GM18498 (cell line): ENCODE measurements at regions not wholly inside any gene's neighbourhood (a gene's known extent, or its start where the extent isn't known, plus 50 kb on each side); places are given as distances from the start of the nearest gene placed in this dataset.
"Not testable (repeated sequence)": the region's sequence is repeated elsewhere in the genome, so short reads cannot be mapped to it uniquely, and the experiment has no call there.

Source experiments
- ATAC-seq: cut with Tn5 transposase; IDR thresholded peaks from one replicate; pipeline ENCODE4 v1.9.1; 2021; ENCODE audit warnings: mild to moderate bottlenecking, moderate library complexity; ENCODE audit not compliant: unreplicated experiment

GRCh38 chr9:39663020-39663419, 307.6 kb downstream of the SPATA31A1 start:
- not testable (repeated sequence) for ATAC-seq

- ATAC-seq, result peak; percentile 91
Observed at GRCh38 chr9:39663713-39664112, 308.2 kb downstream of the SPATA31A1 start.

GRCh38 chr9:39665020-39665419, 309.6 kb downstream of the SPATA31A1 start:
- ATAC-seq, result not testable (repeated sequence)

DNA sequence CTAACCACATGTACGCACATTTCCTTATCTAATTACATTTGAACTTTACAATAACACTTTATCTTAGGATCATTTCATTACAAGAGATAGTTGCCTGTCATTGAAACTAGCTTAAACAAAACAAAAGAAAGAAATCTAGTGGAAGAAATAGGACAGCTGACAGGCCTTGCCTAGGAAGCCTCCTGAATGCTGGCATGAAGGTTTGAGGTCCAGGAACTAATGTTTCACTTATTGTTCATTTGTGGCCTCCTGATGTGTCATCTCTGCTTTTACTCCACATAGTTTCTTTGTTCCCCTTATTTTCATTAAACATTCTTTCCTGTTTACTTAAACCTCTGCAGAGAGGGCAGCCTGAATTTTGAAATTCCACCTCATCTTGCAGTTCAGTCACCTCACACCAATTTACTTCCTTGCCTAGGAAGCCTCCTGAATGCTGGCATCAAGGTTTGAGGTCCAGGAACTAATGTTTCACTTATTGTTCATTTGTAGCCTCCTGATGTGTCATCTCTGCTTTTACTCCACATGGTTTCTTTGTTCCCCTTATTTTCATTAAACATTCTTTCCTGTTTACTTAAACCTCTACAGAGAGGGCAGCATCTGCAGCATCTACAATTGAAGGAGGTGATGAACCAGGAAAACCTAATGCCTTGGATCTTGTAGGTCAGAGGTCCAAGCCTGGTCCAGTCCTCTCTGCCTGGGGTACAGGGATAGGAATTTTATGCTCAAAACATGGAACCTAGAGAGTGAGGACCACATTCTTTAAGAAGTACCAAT, 319.2 kb downstream of the SPATA31A1 start:
- ATAC-seq, result not testable (repeated sequence)

GRCh38 chr9:39675211-39675553, 319.7 kb downstream of the SPATA31A1 start:
- ATAC-seq, result not testable (repeated sequence)

DNA sequence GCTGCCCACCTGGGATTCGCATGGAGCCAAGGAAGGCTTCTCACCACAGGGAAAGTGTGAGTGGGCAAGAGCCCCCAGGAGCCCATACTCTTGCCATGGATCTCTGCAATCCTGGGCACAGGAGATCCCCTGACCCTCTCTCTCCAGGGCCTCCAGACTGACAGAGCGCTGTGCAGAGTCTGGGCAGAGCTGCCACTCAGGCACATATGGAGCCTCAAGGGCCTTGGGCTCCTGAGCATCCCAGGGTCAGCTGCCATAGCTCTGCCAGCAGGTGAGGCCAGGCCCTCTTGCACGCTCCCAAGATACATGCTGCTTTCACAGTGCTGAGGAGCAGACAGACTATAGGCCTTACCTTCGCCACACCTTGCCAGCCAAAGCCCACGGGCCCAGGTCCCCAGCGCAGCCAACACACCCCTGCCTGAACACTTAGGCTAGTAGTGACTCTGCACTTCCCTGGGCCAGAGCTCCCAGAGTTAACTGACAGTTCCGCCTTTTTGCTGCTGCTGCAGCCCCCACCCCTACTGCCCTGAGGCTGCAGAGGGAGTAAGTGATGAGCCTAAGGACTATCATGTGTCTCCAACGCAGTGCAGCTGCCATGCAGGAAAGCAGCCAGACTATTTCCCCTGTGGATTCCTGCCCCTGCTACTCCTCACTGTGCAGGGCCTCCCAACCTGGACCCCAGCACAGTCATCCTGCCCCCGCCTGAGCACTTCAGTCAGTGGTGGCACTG, 323.2 kb downstream of the SPATA31A1 start:
- ATAC-seq, result not testable (repeated sequence)

DNA sequence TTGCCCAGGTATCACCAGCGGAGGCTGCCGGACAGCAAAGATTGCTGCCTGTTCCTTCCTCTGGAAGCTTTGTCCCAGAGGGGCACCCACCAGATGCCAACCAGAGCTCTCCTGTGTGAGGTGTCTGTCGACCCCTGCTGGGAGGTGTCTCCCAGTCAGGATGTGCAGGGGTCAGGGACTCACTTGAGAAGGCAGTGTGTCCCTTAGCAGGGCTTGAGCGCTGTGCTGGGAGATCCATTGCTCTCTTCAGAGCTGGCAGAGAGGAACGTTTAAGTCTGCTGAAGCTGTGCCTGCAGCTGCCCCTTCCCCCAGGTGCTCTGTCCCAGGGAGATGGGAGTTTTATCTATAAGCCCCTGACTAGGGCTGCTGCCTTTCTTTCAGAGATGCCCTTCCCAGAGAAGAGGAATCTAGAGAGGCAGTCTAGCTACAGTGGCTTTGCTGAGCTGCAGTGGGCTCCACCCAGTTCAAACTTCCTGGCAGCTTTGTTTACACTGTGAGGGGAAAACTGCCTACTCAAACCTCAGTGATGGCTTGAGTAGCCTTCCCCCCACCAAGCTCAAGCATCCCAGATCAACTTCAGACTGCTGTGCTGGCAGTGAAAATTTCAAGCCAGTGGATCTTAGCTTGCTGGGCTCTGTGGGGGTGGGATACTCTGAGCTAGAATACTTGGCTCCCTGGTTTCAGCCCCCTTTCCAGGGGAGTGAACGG, 325.4 kb downstream of the SPATA31A1 start:
- not testable (repeated sequence) for ATAC-seq

DNA sequence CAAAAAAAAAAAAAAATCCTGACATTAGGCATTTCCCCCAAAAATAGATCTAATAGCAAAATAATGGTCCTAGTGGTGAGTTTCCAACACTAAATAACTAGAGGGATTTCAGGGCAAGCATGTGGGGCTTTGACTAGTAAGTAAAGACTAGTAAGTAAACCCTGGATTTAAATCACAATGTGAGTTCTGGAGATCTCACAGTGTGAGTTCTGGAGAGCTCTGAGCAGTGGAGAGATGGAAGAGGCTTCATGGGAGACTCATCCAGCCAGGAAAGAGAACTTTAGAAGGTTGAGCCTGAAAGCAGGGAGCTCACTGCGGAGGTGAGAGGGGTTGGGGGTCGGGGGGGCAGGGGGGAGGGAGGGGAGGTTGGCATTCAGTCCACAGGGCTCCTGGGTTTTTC, 373.4 kb downstream of the SPATA31A1 start:
- not testable (repeated sequence) for ATAC-seq

DNA sequence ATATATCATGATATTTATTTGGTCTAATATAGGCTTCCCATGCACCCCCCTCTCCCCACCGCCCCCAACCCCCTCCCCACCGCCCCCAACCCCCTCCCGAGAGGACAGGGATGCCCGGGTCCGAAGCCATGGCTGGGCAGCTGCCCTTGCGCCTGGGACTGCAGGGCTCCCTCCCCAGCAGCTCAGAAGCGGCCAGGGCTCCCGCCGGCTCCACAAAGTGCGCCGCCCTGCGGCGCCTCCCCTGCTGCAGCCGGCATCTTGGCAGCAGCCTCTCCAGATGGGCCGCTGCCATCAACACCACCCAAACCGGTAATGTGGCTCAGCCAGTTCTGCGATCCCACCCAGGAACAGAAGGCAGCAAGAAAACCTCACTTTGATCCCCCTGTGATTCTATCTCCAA, 389.4 kb downstream of the SPATA31A1 start:
- not testable (repeated sequence) for ATAC-seq

DNA sequence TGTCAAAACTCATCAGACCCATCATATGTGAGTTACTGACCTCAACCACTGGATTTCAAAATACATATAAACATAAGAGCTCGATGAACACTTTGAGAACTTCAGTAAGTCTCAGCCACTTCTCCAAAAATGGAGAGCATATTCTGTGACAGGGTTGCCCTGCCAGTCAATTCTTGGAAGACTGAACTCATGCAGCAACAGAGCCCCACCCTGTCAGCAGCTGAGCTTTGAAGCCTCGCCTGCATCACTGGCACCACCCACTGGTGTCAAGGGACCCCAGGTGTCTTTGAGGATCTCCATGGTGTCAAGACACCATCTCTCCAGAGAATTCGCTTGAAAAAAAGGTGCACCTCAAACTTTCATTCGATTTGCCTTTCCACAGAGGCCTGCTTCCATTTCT, 420.1 kb downstream of the SPATA31A1 start:
- not testable (repeated sequence) for ATAC-seq

GRCh38 chr9:39791356-39791755, 435.9 kb downstream of the SPATA31A1 start:
- peak; percentile 100 for ATAC-seq

GRCh38 chr9:39797935-39798334, 442.5 kb downstream of the SPATA31A1 start:
- ATAC-seq, result not testable (repeated sequence)

DNA sequence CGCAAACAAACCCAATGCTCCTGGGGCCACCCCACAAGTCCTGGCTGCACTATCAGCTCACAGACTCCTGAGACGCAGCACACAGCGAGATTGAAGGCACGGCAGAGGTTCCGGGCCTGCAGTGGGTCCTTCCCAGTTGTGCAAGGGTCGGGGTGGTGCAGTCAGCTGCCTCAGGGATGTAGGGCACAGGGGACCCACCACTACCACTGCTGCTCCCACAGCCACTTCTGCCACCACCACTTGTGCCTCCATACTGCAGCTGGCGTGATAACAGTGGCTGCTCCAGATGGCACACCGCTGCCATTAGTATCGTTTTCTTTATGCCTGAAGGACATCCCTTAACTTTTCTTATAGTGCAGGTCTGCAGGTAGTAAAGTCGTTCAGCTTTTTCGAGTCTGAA, 443.8 kb downstream of the SPATA31A1 start:
- not testable (repeated sequence) for ATAC-seq

- ATAC-seq, result not testable (repeated sequence)
Observed at GRCh38 chr9:39802561-39802960, 447.1 kb downstream of the SPATA31A1 start.

- peak; percentile 99 for ATAC-seq
Observed at GRCh38 chr9:39809401-39810226, 454.1 kb downstream of the SPATA31A1 start.

GRCh38 chr9:39810401-39810800, 454.9 kb downstream of the SPATA31A1 start:
- not testable (repeated sequence) for ATAC-seq

- ATAC-seq, result not testable (repeated sequence)
Observed at GRCh38 chr9:39811615-39812014, 456.1 kb downstream of the SPATA31A1 start.

- ATAC-seq, result not testable (repeated sequence)
Observed at GRCh38 chr9:39828457-39828856, 473.0 kb downstream of the SPATA31A1 start.
